Endothelial cell of umbilical vein (primary cell): ENCODE measurements at regions not wholly inside any gene's neighbourhood (a gene's known extent, or its start where the extent isn't known, plus 50 kb on each side); places are given as distances from the start of the nearest gene placed in this dataset.

Experiments used
- EZH2 ChIP-seq: IDR thresholded peaks from 2 replicates; pipeline ENCODE4 v1.6.1; 2012; ENCODE audit warnings: borderline replicate concordance, low read depth, mild to moderate bottlenecking, moderate library complexity, low read length, inconsistent platforms; ENCODE audit not compliant: severe bottlenecking
- MYC ChIP-seq: IDR thresholded peaks from one replicate; pipeline ENCODE4 v1.6.1; 2011; ENCODE audit warnings: mild to moderate bottlenecking, low read depth, low read length
- POLR2A ChIP-seq: IDR thresholded peaks from 2 replicates; pipeline ENCODE4 v1.6.1; 2012; ENCODE audit warnings: low read depth, mild to moderate bottlenecking, control low read depth, low read length
- TF ChIP-seq, protein P1 (sequence below), 2 donors: IDR thresholded peaks; 1 replicate in 1 of 2; 2 replicates in 1 of 2; pipeline ENCODE4 v1.5.1; 2011; ENCODE audit warnings: low read length in 2 of 2, mild to moderate bottlenecking in 2 of 2, moderate library complexity in 2 of 2, control low read depth in 1 of 2, inconsistent platforms in 1 of 2, low read depth in 1 of 2; ENCODE audit not compliant: insufficient read depth in 1 of 2; ENCODE audit errors: extremely low read depth in 1 of 2
- TF ChIP-seq, protein P2 (sequence below): IDR thresholded peaks from 2 replicates; pipeline ENCODE4 v1.6.1; 2011; ENCODE audit not compliant: insufficient read depth, insufficient read length

DNA sequence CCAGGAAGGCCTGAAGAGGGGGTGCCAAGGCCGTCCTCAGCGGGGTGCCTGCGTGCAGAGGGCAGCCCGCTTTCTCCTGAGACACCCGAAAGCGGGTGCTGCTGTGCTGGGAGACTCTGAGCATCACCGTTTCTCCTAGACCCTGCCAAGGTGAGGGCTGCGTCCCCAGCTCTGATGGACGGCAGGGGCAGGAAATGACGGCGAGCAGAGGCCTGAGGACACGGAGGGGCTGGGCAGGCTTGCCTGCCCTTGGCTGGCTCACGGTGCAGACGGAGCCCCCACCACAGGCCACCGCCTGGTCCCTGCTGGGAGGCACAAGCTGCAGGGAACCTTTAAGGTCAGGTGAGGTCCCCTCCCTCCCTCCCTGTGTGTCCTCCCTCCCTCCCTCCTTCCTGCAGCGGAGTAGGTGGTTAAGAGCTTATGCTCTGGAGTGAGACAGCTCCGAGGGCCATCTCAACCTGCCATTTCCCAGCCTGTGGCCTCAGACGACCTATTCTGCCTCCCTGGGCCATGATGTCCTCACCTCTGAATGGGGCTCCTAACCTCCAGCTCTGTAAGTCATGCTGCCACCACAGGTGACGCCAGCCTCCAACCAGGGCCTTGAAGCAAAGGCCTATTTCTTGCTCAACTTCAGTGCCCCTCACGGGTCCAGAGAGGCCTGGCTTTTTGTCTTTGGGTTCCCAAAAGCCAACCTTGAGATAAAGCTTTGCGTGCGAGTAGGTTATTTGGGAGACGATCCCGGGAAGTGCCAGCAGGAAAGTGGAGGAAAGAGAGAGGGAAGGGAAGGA is 54.2 kb upstream of the GRPEL1 start:
- TF ChIP-seq POLR2A (no peak), MYC (no peak), EZH2 (no peak)
- TF ChIP-seq, protein P1, sequence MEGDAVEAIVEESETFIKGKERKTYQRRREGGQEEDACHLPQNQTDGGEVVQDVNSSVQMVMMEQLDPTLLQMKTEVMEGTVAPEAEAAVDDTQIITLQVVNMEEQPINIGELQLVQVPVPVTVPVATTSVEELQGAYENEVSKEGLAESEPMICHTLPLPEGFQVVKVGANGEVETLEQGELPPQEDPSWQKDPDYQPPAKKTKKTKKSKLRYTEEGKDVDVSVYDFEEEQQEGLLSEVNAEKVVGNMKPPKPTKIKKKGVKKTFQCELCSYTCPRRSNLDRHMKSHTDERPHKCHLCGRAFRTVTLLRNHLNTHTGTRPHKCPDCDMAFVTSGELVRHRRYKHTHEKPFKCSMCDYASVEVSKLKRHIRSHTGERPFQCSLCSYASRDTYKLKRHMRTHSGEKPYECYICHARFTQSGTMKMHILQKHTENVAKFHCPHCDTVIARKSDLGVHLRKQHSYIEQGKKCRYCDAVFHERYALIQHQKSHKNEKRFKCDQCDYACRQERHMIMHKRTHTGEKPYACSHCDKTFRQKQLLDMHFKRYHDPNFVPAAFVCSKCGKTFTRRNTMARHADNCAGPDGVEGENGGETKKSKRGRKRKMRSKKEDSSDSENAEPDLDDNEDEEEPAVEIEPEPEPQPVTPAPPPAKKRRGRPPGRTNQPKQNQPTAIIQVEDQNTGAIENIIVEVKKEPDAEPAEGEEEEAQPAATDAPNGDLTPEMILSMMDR (IDR thresholded peaks at IDR 0.05; ENCODE audit: extremely low read depth in 1 of 2, insufficient read depth in 1 of 2, low read depth in 1 of 2, low read length in 2 of 2) = no peak
- TF ChIP-seq, protein P2, sequence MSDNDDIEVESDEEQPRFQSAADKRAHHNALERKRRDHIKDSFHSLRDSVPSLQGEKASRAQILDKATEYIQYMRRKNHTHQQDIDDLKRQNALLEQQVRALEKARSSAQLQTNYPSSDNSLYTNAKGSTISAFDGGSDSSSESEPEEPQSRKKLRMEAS = no peak
